A204.1 (cell line): ENCODE measurements at regions not wholly inside any gene's neighbourhood (a gene's known extent, or its start where the extent isn't known, plus 50 kb on each side); places are given as distances from the start of the nearest gene placed in this dataset.
"Not testable (repeated sequence)": the region's sequence is repeated elsewhere in the genome, so short reads cannot be mapped to it uniquely, and the experiment has no call there.

Source experiments
- FAIRE-seq: peaks from 2 replicates; lab custom pipeline; 2012; peaks lifted over from hg19 to GRCh38; lab: Jason Lieb, UNC

GRCh38 chr2:146576339-146577111 is 1268.3 kb upstream of the ACVR2A start:
- FAIRE-seq = no peak

DNA sequence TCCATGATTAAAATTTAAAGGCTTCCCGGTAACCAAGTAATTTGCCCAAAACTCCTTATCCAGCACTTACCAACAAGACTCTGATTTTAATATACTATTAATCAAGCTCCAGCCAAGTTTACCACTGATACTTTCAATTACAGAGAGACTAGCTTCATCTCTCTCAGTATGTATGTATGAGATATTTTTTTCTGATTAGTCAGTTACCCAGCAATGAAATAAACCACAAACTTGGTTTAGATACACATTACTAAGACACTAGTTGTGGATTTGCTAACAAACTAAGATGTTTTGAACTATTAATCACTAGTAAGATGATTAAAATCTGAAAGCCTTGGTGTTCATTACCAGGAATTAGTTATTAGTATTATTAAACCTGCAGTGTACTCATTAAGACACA is 1272.2 kb upstream of the ACVR2A start:
- FAIRE-seq = no peak

DNA sequence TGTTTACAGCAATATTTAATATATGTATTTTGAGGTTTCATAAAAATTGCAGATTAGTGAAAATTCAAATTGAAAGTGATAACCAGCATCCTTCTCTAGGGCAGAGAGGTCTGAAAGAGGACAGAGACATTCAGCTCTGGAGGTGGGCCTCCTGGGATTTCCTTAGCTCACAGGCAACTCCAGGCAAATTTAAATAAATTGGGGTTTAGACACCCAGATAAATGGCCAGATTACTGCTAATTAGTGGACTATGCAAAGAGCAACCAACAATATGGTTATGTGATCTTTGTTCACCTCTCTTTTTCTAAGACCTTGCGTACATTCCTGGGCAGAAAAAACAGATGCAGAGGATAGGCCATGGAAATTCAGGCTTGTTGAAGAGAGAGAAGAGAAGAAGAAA is 1282.8 kb upstream of the ACVR2A start:
- FAIRE-seq = no peak

- no peak for FAIRE-seq
Measured at GRCh38 chr2:146547236-146547635, 1297.6 kb upstream of the ACVR2A start.

GRCh38 chr2:146544701-146545100 is 1300.1 kb upstream of the ACVR2A start:
- FAIRE-seq = no peak

GRCh38 chr2:146541896-146542295 is 1302.9 kb upstream of the ACVR2A start:
- no peak for FAIRE-seq

DNA sequence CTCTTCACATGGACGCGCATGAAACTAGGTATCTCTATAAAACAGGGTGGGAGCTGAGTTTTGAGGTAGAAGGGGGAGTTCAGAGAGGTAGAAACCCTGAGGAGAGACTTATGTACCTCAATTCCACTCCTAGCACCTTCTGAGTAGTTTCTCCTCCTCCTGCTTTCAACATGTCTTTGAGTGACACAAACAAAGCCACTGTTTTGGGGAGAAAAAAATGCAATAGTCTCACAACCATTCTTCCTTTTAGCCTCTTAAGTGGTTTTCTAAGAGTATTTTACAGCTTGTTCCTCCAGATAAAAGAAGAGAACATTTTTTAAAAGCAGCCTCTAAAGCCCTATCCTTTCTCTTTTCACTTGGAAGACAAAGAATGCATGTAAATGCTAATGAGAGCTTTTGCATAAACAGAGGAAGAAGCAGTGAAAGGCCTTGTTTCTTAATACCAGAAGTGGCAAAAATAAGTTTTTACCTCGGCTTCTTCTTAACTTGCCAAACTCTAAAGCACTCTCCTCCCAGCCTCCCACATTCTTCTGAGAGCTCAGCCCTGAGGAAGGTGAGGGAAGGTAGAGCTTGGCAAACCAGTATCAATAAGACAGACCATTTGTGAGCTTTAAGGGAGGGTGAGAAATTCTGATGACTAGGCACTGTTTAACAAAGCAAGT is 1304.4 kb upstream of the ACVR2A start:
- no peak for FAIRE-seq

DNA sequence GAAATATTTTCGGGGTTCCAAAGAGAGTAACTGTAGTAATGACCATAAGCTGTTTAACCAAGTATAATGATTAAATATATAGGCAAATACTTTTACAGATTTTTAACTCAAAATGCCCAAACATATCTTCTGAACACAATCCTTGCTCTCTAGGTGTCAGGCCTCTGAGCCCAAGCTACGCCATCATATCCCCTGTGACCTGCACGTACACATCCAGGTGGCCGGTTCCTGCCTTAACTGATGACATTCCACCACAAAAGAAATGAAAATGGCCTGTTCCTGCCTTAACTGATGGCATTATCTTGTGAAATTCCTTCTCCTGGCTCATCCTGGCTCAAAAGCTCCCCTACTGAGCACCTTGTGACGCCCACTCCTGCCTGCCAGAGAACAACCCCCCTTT is 1305.1 kb upstream of the ACVR2A start:
- FAIRE-seq = not testable (repeated sequence)

- FAIRE-seq = no peak
Measured at GRCh38 chr2:146537477-146537876, 1307.4 kb upstream of the ACVR2A start.

GRCh38 chr2:146532509-146533147 is 1312.2 kb upstream of the ACVR2A start:
- FAIRE-seq = no peak

GRCh38 chr2:146532009-146532408 is 1312.8 kb upstream of the ACVR2A start:
- no peak for FAIRE-seq

GRCh38 chr2:146530886-146531285 is 1313.9 kb upstream of the ACVR2A start:
- no peak for FAIRE-seq

GRCh38 chr2:146527166-146527565 is 1317.7 kb upstream of the ACVR2A start:
- FAIRE-seq = no peak

DNA sequence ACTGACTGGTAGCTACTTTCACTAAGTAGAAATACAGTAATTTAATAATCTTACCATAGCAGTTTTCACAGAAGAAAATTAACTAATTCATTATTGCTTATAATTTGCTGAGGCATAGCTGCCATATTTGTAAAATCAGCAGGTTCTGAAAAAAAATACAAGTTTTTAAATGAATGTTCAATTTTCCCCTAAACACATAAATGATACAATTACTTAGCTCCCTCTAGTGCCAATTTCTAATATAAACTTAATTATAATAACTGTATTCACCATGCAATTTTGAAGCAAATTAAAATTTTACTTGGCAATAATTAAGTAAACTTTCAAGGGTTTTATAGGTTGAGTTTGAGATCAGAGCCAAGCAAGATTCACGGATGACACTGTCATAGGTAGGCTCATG is 1321.6 kb upstream of the ACVR2A start:
- peak; percentile 97 for FAIRE-seq

- FAIRE-seq = no peak
Measured at GRCh38 chr2:146506851-146507250, 1338.0 kb upstream of the ACVR2A start.

DNA sequence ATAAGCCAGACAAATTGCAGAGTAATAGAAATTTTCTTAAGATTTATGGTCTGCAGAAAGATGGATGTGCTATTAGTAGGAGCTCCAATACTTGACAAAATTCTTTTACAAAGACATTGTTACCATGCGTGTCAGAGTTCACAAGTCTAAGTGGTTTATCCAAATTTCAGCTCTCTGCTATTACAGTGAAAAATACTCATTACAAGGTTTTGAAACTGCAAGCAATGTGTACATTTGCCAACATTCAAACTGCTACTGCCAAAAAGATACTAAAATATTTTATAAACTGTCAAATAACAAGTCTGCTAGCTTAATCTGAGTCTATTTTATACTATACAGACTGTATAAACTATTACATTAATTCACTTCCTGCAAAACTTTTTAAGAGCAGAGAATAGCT is 1341.5 kb upstream of the ACVR2A start:
- FAIRE-seq = no peak

GRCh38 chr2:146496248-146496647 is 1348.6 kb upstream of the ACVR2A start:
- no peak for FAIRE-seq

- no peak for FAIRE-seq
Measured at GRCh38 chr2:146489386-146489785, 1355.4 kb upstream of the ACVR2A start.

DNA sequence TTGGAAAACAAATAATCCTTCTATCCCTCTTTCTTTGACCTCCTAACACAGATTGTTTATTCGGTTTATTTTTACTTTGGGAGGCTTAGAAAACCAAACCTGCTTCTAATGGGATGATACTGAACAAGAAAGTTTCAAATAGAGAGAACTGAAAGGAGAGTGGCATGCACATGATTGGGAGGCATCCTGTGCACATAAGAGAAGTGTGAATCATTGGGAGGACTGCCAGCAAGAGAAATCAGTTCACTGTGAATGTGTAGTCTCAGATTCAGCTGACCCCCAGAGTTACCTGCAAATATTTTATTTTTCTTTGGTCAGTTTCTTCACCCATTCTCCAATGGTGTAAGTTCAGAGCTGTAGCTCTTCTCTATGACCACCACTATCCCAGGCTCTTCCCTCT is 1363.2 kb upstream of the ACVR2A start:
- no peak for FAIRE-seq

- no peak for FAIRE-seq
Measured at GRCh38 chr2:146477383-146477782, 1367.4 kb upstream of the ACVR2A start.

- FAIRE-seq = no peak
Measured at GRCh38 chr2:146468578-146468977, 1376.3 kb upstream of the ACVR2A start.

GRCh38 chr2:146467425-146467824 is 1377.4 kb upstream of the ACVR2A start:
- FAIRE-seq = no peak

GRCh38 chr2:146465460-146465859 is 1379.4 kb upstream of the ACVR2A start:
- no peak for FAIRE-seq

DNA sequence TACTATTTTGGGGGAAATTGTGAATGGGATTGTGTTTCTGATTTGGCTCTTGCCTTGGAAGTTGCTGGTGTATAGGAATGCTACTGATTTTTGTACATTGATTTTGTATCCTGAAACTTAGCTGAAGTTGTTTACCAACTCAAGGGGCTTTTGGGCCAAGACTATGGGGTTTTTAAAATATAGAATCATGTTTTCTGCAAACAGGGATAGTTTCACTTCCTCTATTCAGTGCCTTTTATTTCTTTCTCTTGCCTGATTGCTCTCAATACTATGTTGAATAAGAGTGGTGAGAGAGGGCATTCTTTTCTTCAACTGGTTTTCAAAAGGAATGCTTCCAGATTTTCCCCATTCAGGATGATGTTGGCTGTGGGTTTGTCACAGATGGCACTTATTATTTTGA is 1383.8 kb upstream of the ACVR2A start:
- no peak for FAIRE-seq
